ENCODE measurements at regions not wholly inside any gene's neighbourhood (a gene's known extent, or its start where the extent isn't known, plus 50 kb on each side); places are given as distances from the start of the nearest gene placed in this dataset.

- TF ChIP-seq CTCF (IDR thresholded peaks at IDR 0.05) (no peak), POLR2A (IDR thresholded peaks at IDR 0.05) (no peak)
These were observed 60.4 kb upstream of the GPBP1 start for GRCh38 chr5:57113481-57113880.

All from heart left ventricle (tissue), 13 donors.